GM23338 (cell line): ENCODE measurements at regions not wholly inside any gene's neighbourhood (a gene's known extent, or its start where the extent isn't known, plus 50 kb on each side); places are given as distances from the start of the nearest gene placed in this dataset.

Source experiments
- ATAC-seq: fragments of 200-7000 bp; cut with Tn5 transposase; 3 replicates; pipeline ENCODE4 v1.9.1; 2020
- DNase-seq: peaks from one replicate; pipeline ENCODE4 v3.0.0-alpha.2; 2015; ENCODE audit warnings: low spot score
- H2AFZ ChIP-seq: fragments of 200-600 bp; sonication (generic); 2 replicates; pipeline ENCODE4 v1.8.0; 2016; ENCODE audit warnings: antibody characterized with exemption, mild to moderate bottlenecking, moderate library complexity
- H3F3A ChIP-seq: fragments of 200-600 bp; sonication (generic); replicated peaks from 2 replicates; pipeline ENCODE4 v1.8.0; 2017; ENCODE audit warnings: antibody characterized with exemption, mixed run types, low read depth
- H3K27ac ChIP-seq: fragments of 200-600 bp; sonication (generic); 2 replicates; pipeline ENCODE4 v1.6.1; 2016; ENCODE audit warnings: low read depth
- H3K27me3 ChIP-seq: fragments of 200-600 bp; sonication (generic); 2 replicates; pipeline ENCODE4 v1.8.0; 2016; ENCODE audit warnings: mild to moderate bottlenecking, mixed run types, moderate library complexity; ENCODE audit not compliant: insufficient read depth
- H3K36me3 ChIP-seq: fragments of 200-600 bp; sonication (generic); 2 replicates; pipeline ENCODE4 v1.8.0; 2016; ENCODE audit warnings: mild to moderate bottlenecking; ENCODE audit not compliant: insufficient read depth
- H3K4me1 ChIP-seq: fragments of 200-600 bp; sonication (generic); 2 replicates; pipeline ENCODE4 v1.8.0; 2016; ENCODE audit warnings: mild to moderate bottlenecking, moderate library complexity; ENCODE audit not compliant: insufficient read depth
- H3K4me2 ChIP-seq: fragments of 200-600 bp; sonication (generic); 2 replicates; pipeline ENCODE4 v1.7.1; 2017; ENCODE audit warnings: mixed run types
- H3K4me3 ChIP-seq: fragments of 200-600 bp; sonication (generic); 2 replicates; pipeline ENCODE4 v1.6.1; 2016; ENCODE audit warnings: mixed run types
- H3K79me2 ChIP-seq: fragments of 200-600 bp; sonication (generic); replicated peaks from 2 replicates; pipeline ENCODE4 v1.8.0; 2017; ENCODE audit warnings: mild to moderate bottlenecking; ENCODE audit not compliant: insufficient read depth
- H3K9me2 ChIP-seq: fragments of 200-600 bp; sonication (generic); 2 replicates; pipeline ENCODE4 v1.8.0; 2017; ENCODE audit not compliant: insufficient read depth
- H4K20me1 ChIP-seq: fragments of 200-600 bp; sonication (generic); replicated peaks from 2 replicates; pipeline ENCODE4 v1.8.0; 2017; ENCODE audit warnings: mild to moderate bottlenecking; ENCODE audit not compliant: insufficient read depth
- H3K27ac Mint-ChIP-seq: 2 replicates; pipeline ENCODE4 v1.8.0; 2020; ENCODE audit warnings: inconsistent platforms, mild to moderate bottlenecking, moderate library complexity, mixed read lengths
- H3K27me3 Mint-ChIP-seq: 3 replicates; pipeline ENCODE4 v1.8.0; 2022; ENCODE audit warnings: low read depth, mild to moderate bottlenecking, moderate library complexity, mixed read lengths, inconsistent platforms; ENCODE audit not compliant: insufficient read depth, poor library complexity
- H3K36me3 Mint-ChIP-seq: 3 replicates; pipeline ENCODE4 v1.8.0; 2021; ENCODE audit warnings: low read depth, mild to moderate bottlenecking, inconsistent platforms, moderate library complexity, mixed read lengths
- H3K4me1 Mint-ChIP-seq: 3 replicates; pipeline ENCODE4 v1.8.0; 2020; ENCODE audit warnings: mild to moderate bottlenecking, inconsistent platforms, mixed read lengths
- H3K4me3 Mint-ChIP-seq: 3 replicates; pipeline ENCODE4 v1.8.0; 2021; ENCODE audit warnings: moderate library complexity, mild to moderate bottlenecking, inconsistent platforms, mixed read lengths
- H3K9me3 Mint-ChIP-seq: 3 replicates; pipeline ENCODE4 v1.8.0; 2020; ENCODE audit warnings: moderate library complexity, mild to moderate bottlenecking, inconsistent platforms, mixed read lengths
- CREB1 ChIP-seq: fragments of 250-450 bp; sonication (Bioruptor Pico); IDR thresholded peaks from 2 replicates; pipeline ENCODE4 v1.5.0; 2020; ENCODE audit warnings: low read depth, mild to moderate bottlenecking, moderate library complexity
- CTCF ChIP-seq, 2 experiments: fragments of 200-600 bp in 1 of 2; sonication (generic) in 1 of 2; conservative IDR thresholded peaks; 2 replicates each; pipeline versions ENCODE4 v1.5.1 to v1.6.1; 2016 to 2017; ENCODE audit warnings: antibody characterized with exemption in 2 of 2, low read depth in 2 of 2, mild to moderate bottlenecking in 2 of 2, moderate library complexity in 1 of 2
- ETS1 ChIP-seq: IDR thresholded peaks from 2 replicates; pipeline ENCODE4 v1.6.1; 2016; ENCODE audit warnings: antibody characterized with exemption
- EZH2 ChIP-seq: fragments of 200-600 bp; sonication (generic); IDR thresholded peaks from one replicate; pipeline ENCODE4 v1.8.0; 2017; ENCODE audit warnings: antibody characterized with exemption, mild to moderate bottlenecking, low read depth; ENCODE audit not compliant: unreplicated experiment
- EZH2phosphoT487 ChIP-seq: fragments of 200-600 bp; sonication (generic); IDR thresholded peaks from one replicate; pipeline ENCODE4 v1.8.1; 2018; ENCODE audit warnings: antibody characterized with exemption; ENCODE audit not compliant: unreplicated experiment
- POLR2AphosphoS5 ChIP-seq: IDR thresholded peaks from 2 replicates; pipeline ENCODE4 v1.6.1; 2016; ENCODE audit warnings: antibody characterized with exemption, low read depth
- REST ChIP-seq: IDR thresholded peaks from one replicate; pipeline ENCODE4 v1.6.1; 2018; ENCODE audit warnings: antibody characterized with exemption; ENCODE audit not compliant: unreplicated experiment
- STAT1 ChIP-seq: IDR thresholded peaks from one replicate; pipeline ENCODE4 v1.6.1; 2016; ENCODE audit warnings: antibody characterized with exemption; ENCODE audit not compliant: unreplicated experiment
- ZNF331 ChIP-seq: fragments of 250-450 bp; sonication (Bioruptor Pico); IDR thresholded peaks from 2 replicates; pipeline ENCODE4 v1.5.0; 2020; ENCODE audit warnings: low read depth, mild to moderate bottlenecking, moderate library complexity
- ZNF462 ChIP-seq: fragments of 250-450 bp; sonication (Bioruptor Pico); IDR thresholded peaks from 2 replicates; pipeline ENCODE4 v1.5.0; 2020; ENCODE audit warnings: mild to moderate bottlenecking, moderate library complexity

- TF ChIP-seq ETS1 (no peak), STAT1 (no peak), ZNF331 (CRISPR knock-in tag) (no peak), EZH2 (no peak), POLR2AphosphoS5 (no peak)
Measured at GRCh38 chr2:19000776-19001175, 357.6 kb downstream of the OSR1 start (continued).

- peaks cover 8% of the 10 kb centered on the region for H3K9me2 ChIP-seq
- no peak overlapping the region for H3K27ac Mint-ChIP-seq
- H2AFZ ChIP-seq = no peak overlapping the region
- H3K27ac ChIP-seq = no peak overlapping the region
- H3K79me2 ChIP-seq = no peaks in the 10 kb centered on the region
- no peaks in the 10 kb centered on the region; the same call in 2 of the 3 replicates for H3K4me1 Mint-ChIP-seq
- H3K4me1 ChIP-seq = no peaks in the 10 kb centered on the region
- no peaks in the 10 kb centered on the region; the same call in 2 of the 3 replicates for H3K9me3 Mint-ChIP-seq
- H3K27me3 Mint-ChIP-seq = peaks cover 1% of the 10 kb centered on the region
- DNase-seq = no peak
- no peak overlapping the region for H3K4me2 ChIP-seq
- H3K27me3 ChIP-seq = no peaks in the 10 kb centered on the region
- H3K4me3 ChIP-seq = no peak overlapping the region
- H3F3A ChIP-seq = no peaks in the 10 kb centered on the region
- no peak for TF ChIP-seq POLR2AphosphoS5
- TF ChIP-seq ZNF331 (CRISPR knock-in tag) = no peak
- no peak for TF ChIP-seq CREB1 (CRISPR knock-in tag)
- TF ChIP-seq EZH2 = no peak
- TF ChIP-seq EZH2phosphoT487 = no peak
- TF ChIP-seq REST = no peak
- TF ChIP-seq CTCF (conservative IDR thresholded peaks at IDR 0.05; ENCODE audit: low read depth in 2 of 2) = no peak
- TF ChIP-seq ZNF462 = no peak
- TF ChIP-seq STAT1 = no peak
- no peak for ATAC-seq
- H3K36me3 ChIP-seq = no peaks in the 10 kb centered on the region
- no peaks in the 10 kb centered on the region for H3K36me3 Mint-ChIP-seq
- no peak overlapping the region for H3K4me3 Mint-ChIP-seq
- H4K20me1 ChIP-seq = no peaks in the 10 kb centered on the region
Measured at GRCh38 chr2:18999198-18999597, 359.2 kb downstream of the OSR1 start.
